Tibial artery (tissue), 4 donors: ENCODE measurements at regions not wholly inside any gene's neighbourhood (a gene's known extent, or its start where the extent isn't known, plus 50 kb on each side); places are given as distances from the start of the nearest gene placed in this dataset.

ENCODE experiments used
- DNase-seq, 2 donors: peaks; one replicate each; pipeline ENCODE4 v3.0.0-alpha.2; 2019
- H3K27ac ChIP-seq, 2 donors: fragments of 200-600 bp; sonication (generic) in 1 of 2; 1 replicate in 1 of 2; 2 replicates in 1 of 2; pipeline ENCODE4 v1.5.1; 2018 to 2019; ENCODE audit warnings: mild to moderate bottlenecking in 1 of 2
- H3K27me3 ChIP-seq, 2 donors: fragments of 200-600 bp; sonication (generic) in 1 of 2; one replicate each; pipeline versions ENCODE4 v1.5.1 to v1.6.0; 2016 to 2019
- H3K36me3 ChIP-seq, 3 donors: fragments of 200-600 bp; sonication (generic) in 2 of 3; one replicate each; pipeline ENCODE4 v1.5.1; 2016 to 2019; ENCODE audit warnings: mild to moderate bottlenecking in 2 of 3
- H3K4me1 ChIP-seq, 4 donors: fragments of 200-600 bp; sonication (generic) in 2 of 4; 1 replicate in 3 of 4; 2 replicates in 1 of 4; pipeline ENCODE4 v1.5.1; 2016 to 2019
- H3K4me3 ChIP-seq, 2 donors: fragments of 200-600 bp; sonication (generic) in 1 of 2; 1 replicate in 1 of 2; 2 replicates in 1 of 2; pipeline ENCODE4 v1.5.1; 2018 to 2019; ENCODE audit warnings: mild to moderate bottlenecking in 2 of 2
- H3K9me3 ChIP-seq, 3 donors: fragments of 200-600 bp; sonication (generic) in 1 of 3; one replicate each; pipeline ENCODE4 v1.5.1; 2016 to 2019
- CTCF ChIP-seq, 2 experiments: fragments of 200-600 bp in 1 of 2; fragments of 450-650 bp in 1 of 2; IDR thresholded peaks; one replicate each; pipeline ENCODE4 v1.5.1; 2017 to 2019; ENCODE audit warnings: antibody characterized with exemption in 2 of 2, mild to moderate bottlenecking in 1 of 2, moderate library complexity in 1 of 2
- intact Hi-C: fragments of 100-400 bp; cut with DNase I; formaldehyde crosslinking; loops from one replicate; pipeline ENCODE4 v1.15.0; 2023; ENCODE audit warnings: low total_unique reads

GRCh38 chr2:117698287-117698686 lies 116.2 kb upstream of the DDX18 start:
- no peak for TF ChIP-seq CTCF (IDR thresholded peaks at IDR 0.05)
- H3K9me3 ChIP-seq = no peaks in the 10 kb centered on the region

GRCh38 chr2:117698819-117699218 lies 115.7 kb upstream of the DDX18 start:
- H3K27me3 ChIP-seq = no peaks in the 10 kb centered on the region
- H3K36me3 ChIP-seq = no peaks in the 10 kb centered on the region
- H3K4me3 ChIP-seq = no peak overlapping the region
- H3K4me1 ChIP-seq = no peaks in the 10 kb centered on the region
- no peak for TF ChIP-seq CTCF (IDR thresholded peaks at IDR 0.05)
- intact Hi-C loops = loop anchor here (5.0 kb wide), 1 partner anchor 462 kb away; no protein-coding TSS in a partner anchor
- H3K27ac ChIP-seq = no peak overlapping the region
- H3K9me3 ChIP-seq = no peaks in the 10 kb centered on the region
- DNase-seq = no peak

More at GRCh38 chr2:117698287-117698686, 116.2 kb upstream of the DDX18 start:
- Histone ChIP-seq H3K27ac (no peak overlapping the region), H3K36me3 (no peaks in the 10 kb centered on the region), H3K4me1 (no peaks in the 10 kb centered on the region), H3K27me3 (no peaks in the 10 kb centered on the region), H3K4me3 (no peak overlapping the region)
- DNase-seq = no peak
- intact Hi-C loops = loop anchor here (5.0 kb wide), 1 partner anchor 461 kb away; no protein-coding TSS in a partner anchor

- intact Hi-C loops = no loop called here
- TF ChIP-seq CTCF (IDR thresholded peaks at IDR 0.05) = no peak
- H3K27me3 ChIP-seq = no peaks in the 10 kb centered on the region
- H3K9me3 ChIP-seq = no peaks in the 10 kb centered on the region
- H3K4me1 ChIP-seq = no peaks in the 10 kb centered on the region
- H3K36me3 ChIP-seq = no peaks in the 10 kb centered on the region
- H3K27ac ChIP-seq = no peak overlapping the region
- DNase-seq = no peak
- no peak overlapping the region for H3K4me3 ChIP-seq
Measured at GRCh38 chr2:117700471-117700870, 114.0 kb upstream of the DDX18 start.

- Histone ChIP-seq H3K27ac (no peak overlapping the region), H3K27me3 (no peaks in the 10 kb centered on the region), H3K9me3 (no peaks in the 10 kb centered on the region), H3K4me3 (no peak overlapping the region), H3K4me1 (no peaks in the 10 kb centered on the region), H3K36me3 (no peaks in the 10 kb centered on the region)
- no peak for DNase-seq
- no peak for TF ChIP-seq CTCF (IDR thresholded peaks at IDR 0.05)
- intact Hi-C loops = no loop called here
Measured at GRCh38 chr2:117701365-117701764, 113.1 kb upstream of the DDX18 start.

- TF ChIP-seq CTCF (IDR thresholded peaks at IDR 0.05) = no peak
- intact Hi-C loops = no loop called here
- H3K9me3 ChIP-seq = no peaks in the 10 kb centered on the region
Measured at GRCh38 chr2:117702098-117702497, 112.4 kb upstream of the DDX18 start.

GRCh38 chr2:117703858-117704257 lies 110.6 kb upstream of the DDX18 start:
- intact Hi-C loops = no loop called here
- TF ChIP-seq CTCF (IDR thresholded peaks at IDR 0.05) = no peak
- H3K27me3 ChIP-seq = no peaks in the 10 kb centered on the region
- no peaks in the 10 kb centered on the region for H3K4me1 ChIP-seq
- H3K36me3 ChIP-seq = no peaks in the 10 kb centered on the region
- no peak overlapping the region for H3K4me3 ChIP-seq
- H3K27ac ChIP-seq = no peak overlapping the region
- no peaks in the 10 kb centered on the region for H3K9me3 ChIP-seq
- DNase-seq = no peak

More at GRCh38 chr2:117702098-117702497, 112.4 kb upstream of the DDX18 start:
- Histone ChIP-seq H3K27me3 (no peaks in the 10 kb centered on the region), H3K4me3 (no peak overlapping the region), H3K27ac (no peak overlapping the region), H3K4me1 (no peaks in the 10 kb centered on the region), H3K36me3 (no peaks in the 10 kb centered on the region)
- DNase-seq = no peak
